ENCODE measurements at regions not wholly inside any gene's neighbourhood (a gene's known extent, or its start where the extent isn't known, plus 50 kb on each side); places are given as distances from the start of the nearest gene placed in this dataset.

DNA sequence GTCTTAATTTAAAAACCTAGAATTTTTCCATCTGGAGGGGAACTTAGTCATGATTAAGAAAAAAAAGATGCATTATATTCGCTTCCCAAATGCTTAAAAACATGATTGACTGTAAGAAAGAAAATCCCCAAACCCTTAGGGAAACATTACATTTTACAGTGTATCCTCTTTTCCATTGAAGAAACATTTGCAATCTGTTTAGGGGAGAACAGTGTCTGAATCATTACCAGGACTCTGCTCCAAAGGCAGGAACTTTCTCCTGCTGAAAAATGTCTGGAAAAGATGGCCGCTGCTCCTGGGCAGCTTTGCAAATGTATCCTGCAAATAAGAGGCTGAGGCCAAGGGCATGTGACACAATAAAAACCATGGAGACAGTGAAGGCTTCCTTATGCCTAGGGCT lies 173.7 kb downstream of the BUB3 start:
- DNase-seq (ENCODE audit: low spot score) = no peak
- no peak overlapping the region for H3K27ac ChIP-seq
- ChIA-PET CTCF (interaction anchor here (0.7 kb wide), 1 partner anchor 1289 kb away, joined by 3 read pairs; no protein-coding TSS in a partner anchor), POLR2A (ENCODE audit: low non-redundant PET) (no interaction called here)
- no peak for TF ChIP-seq CTCF (conservative IDR thresholded peaks at IDR 0.05; ENCODE audit: low read depth)

GRCh38 chr10:123331438-123331837 lies 177.2 kb downstream of the BUB3 start:
- no peak for TF ChIP-seq CTCF (conservative IDR thresholded peaks at IDR 0.05; ENCODE audit: low read depth)
- POLR2A ChIA-PET (ENCODE audit: low non-redundant PET) = no interaction called here
- no peak for DNase-seq (ENCODE audit: low spot score)
- CTCF ChIA-PET = no interaction called here
- H3K27ac ChIP-seq = no peak overlapping the region

DNA sequence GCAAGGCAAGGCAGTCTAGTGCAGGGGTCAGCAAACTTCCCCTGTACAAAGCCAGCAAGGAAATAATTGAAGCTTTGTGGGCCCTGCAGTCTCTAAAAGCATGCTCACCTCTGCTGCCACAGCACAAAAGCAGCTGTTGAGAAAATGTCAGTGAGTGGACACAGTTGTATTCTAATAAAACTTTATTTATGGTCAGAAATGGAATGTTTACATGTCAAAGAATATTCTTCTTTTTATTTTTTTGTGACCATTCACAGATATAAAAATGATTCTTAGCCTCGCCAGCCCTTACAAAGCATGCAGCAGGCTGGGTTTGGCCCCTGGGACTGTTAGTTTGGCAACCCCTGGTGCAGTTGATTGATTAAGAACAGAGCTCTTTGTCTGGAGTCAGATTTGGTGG lies 192.4 kb downstream of the BUB3 start:
- TF ChIP-seq CTCF (conservative IDR thresholded peaks at IDR 0.05; ENCODE audit: low read depth) = no peak
- CTCF ChIA-PET = no interaction called here
- POLR2A ChIA-PET (ENCODE audit: low non-redundant PET) = no interaction called here
- DNase-seq (ENCODE audit: low spot score) = no peak
- H3K27ac ChIP-seq = no peak overlapping the region

DNA sequence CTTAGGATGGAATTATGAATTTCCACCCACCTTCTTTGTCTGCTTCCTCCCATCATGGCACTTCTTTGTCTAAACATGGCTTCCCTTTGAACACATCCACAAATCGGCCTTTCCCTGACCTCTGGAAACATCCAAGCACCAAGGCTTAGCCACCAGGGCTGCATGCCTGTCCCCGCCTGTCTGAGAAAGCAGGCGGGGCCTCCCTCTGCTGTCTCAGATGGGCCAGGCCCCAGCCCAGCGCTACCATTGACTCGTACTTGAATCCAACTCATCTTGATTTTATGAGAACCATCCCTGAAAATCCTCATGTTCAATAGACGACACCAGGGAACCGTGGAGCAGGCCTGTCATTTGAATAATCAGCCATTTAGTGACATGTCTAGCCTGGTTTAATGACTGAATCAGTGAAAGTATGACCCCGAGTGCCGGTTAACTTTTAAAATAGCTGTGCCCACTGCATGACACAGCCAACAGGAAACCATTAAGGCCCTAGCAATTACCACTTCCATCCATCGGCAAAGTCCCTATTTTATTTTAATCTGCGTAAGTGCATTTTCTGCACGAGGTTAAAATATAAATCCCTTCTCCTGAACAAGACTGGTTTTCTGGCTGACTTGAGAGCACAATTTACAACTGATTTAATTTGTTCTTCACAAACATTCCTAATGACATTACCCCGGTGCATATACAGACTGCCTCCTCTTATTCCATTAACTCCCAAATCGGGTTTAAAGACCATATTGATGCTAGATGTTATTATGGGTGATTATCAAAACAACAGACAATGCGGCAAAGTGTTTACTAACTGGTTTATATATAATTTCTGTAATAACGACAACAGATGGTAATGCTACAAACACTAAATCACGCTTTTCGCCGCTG lies 194.7 kb downstream of the BUB3 start:
- no peak for DNase-seq (ENCODE audit: low spot score)
- TF ChIP-seq CTCF (conservative IDR thresholded peaks at IDR 0.05; ENCODE audit: low read depth) = no peak
- ChIA-PET POLR2A (ENCODE audit: low non-redundant PET) (no interaction called here), CTCF (no interaction called here)
- H3K27ac ChIP-seq = no peak overlapping the region

GRCh38 chr10:123351715-123352114 lies 197.5 kb downstream of the BUB3 start:
- no peak for DNase-seq (ENCODE audit: low spot score)
- no peak overlapping the region for H3K27ac ChIP-seq
- CTCF ChIA-PET = no interaction called here
- no peak for TF ChIP-seq CTCF (conservative IDR thresholded peaks at IDR 0.05; ENCODE audit: low read depth)
- POLR2A ChIA-PET (ENCODE audit: low non-redundant PET) = no interaction called here

DNA sequence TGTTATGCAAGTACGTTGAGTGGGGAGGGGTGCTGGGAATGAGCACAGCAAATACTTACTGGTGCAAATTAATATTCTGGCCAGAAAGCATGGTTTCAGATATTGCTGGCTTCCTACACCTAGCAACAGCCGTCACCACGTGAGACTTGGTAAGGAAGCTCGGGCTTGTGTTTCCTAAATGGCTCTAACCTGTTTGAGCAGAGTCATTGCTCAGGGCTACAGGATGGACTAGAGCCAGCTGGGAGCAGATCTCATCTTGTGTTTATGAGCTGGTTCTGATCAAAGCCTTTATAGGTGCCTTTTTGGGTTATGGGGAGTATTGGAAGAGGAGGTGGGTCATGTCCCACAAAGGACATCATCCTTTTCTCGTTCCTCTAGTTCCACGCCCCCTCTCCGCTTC lies 200.3 kb downstream of the BUB3 start:
- CTCF ChIA-PET = no interaction called here
- TF ChIP-seq CTCF (conservative IDR thresholded peaks at IDR 0.05; ENCODE audit: low read depth) = no peak
- no peak overlapping the region for H3K27ac ChIP-seq
- DNase-seq (ENCODE audit: low spot score) = no peak
- POLR2A ChIA-PET (ENCODE audit: low non-redundant PET) = no interaction called here
